HG03565 (cell line): ENCODE measurements at regions not wholly inside any gene's neighbourhood (a gene's known extent, or its start where the extent isn't known, plus 50 kb on each side); places are given as distances from the start of the nearest gene placed in this dataset.

ENCODE experiments used
- ATAC-seq: cut with Tn5 transposase; IDR thresholded peaks from one replicate; pipeline ENCODE4 v1.9.1; 2021; ENCODE audit warnings: mild to moderate bottlenecking, moderate library complexity; ENCODE audit not compliant: unreplicated experiment

DNA sequence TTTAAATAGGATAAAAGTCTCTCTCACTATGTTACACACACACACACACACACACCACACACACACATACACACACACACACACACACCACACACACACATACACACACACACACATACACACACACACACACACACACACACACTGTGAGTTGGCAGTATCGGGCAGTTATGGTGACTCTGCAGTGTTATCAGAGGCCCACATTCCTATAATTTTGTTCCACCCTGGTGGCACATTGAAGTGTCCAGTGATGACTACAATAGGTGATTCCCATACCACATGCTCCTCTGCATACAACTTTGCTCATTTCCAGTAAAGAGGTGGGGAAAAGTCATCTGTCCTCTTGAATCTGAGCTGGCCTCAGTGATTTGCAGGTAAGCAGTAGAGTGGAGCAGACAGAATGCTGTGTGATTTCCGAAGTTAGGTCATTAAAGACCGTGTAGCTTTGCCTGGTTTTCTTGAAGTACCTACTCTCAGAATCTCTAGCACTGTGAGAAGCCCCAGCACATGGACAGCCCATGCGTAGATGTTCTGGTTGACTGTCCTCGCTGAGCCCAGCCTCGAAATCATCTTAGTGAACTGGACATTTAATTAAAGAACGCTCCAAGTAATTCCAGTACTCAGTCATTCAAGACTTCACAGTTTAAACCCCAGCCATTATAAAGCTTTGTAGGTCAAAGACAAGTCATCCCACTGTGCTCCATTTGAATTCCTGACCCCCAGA is 836.6 kb upstream of the SOX9 start:
- ATAC-seq, result no peak

DNA sequence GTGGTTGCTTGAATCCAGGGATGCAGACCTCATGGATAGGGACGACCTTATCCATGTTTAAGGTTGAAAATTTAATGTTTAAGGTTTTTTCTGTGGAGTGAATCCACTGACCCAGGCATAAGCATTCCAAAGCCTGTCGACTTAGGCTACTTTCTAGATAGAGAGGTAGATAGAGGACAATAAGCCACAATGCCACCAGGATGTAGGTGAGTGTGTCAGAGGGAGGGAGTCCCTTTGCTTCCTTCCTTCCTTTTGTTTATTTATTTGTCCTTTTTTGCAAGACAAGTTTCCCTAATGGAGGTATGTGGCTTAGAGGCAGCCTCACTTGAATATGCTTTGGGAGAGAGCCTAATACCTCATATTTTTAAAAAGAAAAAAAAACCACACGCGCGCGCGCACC is 834.2 kb upstream of the SOX9 start:
- ATAC-seq, result no peak

DNA sequence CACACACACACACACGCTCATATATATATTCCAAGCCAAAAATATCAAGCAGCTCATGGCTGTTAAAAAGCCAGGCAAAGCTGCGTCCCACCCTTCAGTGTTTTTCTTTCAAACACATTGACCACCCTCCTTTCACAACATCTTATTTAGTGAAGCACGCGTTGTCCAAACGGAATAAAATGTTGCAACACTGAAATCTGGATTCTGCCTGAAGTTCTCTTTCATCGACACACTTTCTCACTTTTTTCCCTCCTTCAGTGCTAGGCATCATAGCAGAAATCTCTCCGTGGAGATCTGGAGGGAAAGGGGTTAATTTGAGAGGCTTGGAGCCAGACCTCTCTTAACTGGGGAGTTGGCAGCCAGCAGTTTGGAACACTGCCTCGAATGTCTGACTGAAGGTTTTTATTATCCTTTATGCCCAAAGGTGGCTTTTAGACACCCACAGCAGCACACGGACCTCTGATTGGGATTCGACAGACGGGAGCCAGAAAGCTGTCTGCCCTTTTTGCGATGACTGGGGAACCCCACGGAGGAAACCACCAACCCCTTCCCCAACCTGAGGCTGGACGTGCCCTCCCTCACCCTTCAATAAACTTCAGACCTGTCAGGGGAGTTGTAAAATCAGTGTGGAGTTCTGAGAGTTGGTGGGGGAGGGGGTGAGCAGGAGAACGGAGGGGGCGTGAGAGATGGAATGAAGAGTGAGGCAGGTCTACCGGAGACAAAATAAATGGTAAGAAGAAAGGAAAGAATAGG is 833.6 kb upstream of the SOX9 start:
- no peak for ATAC-seq

DNA sequence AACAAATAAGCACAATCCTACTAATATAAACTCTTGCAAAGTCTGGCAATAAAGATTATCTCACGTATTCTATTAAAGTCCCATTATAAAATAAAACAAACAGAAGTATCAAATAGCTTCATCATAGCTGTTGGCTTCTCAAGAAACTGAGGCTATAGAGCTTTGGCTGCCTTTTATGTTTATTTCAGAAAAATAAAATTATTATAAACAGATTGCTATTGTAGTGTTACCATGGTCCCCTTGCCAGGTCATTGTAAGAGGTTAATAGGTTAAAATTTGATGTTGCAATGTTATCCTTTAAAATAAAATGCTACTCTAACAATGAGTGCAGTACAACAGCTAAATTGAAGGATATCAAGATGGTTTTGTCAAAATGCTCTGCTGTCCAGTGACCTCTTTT is 828.8 kb upstream of the SOX9 start:
- ATAC-seq, result no peak

DNA sequence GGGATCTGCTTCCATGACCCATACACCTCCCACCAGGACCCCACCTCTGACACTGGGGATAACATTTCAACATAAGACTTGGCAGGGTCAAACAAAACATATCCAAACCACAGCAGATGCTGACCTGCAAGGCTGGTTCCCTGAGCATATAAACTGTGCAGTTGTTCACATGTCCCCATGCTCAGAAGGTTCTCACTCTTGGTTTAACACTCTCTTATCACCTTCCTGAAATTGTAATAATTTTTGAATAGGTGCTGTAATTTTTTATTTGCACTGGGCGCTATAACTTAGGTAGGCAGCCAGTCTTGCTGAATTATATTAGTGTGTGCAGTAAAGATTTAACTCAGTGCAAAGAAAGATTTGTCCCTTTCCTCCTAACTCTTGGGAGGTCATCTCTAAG is 824.8 kb upstream of the SOX9 start:
- ATAC-seq, result no peak

GRCh38 chr17:71301063-71301462 is 819.8 kb upstream of the SOX9 start:
- no peak for ATAC-seq

DNA sequence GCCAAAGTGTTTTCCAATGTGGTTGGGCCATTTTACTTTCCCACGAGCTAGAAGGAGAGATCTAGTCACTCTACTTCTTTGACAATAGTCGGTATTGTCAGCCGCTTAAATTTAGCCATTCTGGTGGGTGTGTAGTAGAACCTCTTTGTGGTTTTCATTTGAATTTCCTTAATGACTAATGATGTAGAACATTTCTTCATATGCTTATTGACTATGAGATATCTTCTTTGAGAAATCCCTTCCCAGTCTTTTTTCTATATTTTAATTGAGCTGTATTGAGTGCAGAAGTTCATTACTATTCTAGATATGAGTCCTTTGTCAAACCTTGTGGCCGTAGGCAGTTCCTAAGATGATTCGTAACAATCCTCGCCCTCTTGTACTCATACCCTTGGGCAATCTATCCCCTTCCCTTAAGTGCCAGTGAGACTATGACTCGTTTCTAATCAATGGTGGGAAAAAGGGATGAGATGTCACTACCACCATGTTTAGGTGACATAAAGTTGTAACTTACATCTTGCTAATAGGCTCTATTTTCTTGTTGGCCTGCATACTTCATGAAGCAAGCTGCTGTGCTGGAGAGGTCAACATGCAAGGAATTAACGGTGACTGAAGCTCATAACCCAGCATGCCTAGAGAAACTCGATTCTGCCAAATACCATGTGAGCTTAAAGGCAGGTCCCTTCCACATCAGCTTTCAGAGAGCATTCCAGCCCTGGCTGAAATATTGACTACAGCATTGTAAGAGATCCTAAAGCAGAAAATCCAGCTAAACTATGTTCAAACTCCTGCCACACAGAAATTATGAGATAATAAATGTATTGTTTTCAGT is 817.9 kb upstream of the SOX9 start:
- no peak for ATAC-seq

- ATAC-seq, result no peak
Measured at GRCh38 chr17:71304498-71305158, 816.2 kb upstream of the SOX9 start.

DNA sequence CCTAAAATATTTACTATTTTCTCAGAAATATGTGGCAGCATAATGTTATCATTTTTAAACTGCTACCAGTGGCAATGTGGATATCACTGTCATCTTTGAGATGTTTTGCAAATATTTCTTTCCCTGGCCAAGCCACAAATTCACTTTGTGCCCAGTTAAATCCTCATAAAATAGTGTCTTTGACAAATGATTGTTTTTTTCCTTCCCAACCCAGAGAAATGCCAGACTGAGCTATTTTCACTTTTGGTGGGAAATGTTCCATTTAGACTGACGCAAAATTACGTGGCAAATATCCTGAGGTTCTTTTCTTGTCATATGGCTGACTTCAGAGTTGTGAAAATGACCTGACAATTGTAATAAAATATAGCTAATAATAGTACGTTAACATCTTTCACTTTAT is 807.0 kb upstream of the SOX9 start:
- ATAC-seq, result no peak

- ATAC-seq, result no peak
Measured at GRCh38 chr17:71315568-71315967, 805.3 kb upstream of the SOX9 start.

DNA sequence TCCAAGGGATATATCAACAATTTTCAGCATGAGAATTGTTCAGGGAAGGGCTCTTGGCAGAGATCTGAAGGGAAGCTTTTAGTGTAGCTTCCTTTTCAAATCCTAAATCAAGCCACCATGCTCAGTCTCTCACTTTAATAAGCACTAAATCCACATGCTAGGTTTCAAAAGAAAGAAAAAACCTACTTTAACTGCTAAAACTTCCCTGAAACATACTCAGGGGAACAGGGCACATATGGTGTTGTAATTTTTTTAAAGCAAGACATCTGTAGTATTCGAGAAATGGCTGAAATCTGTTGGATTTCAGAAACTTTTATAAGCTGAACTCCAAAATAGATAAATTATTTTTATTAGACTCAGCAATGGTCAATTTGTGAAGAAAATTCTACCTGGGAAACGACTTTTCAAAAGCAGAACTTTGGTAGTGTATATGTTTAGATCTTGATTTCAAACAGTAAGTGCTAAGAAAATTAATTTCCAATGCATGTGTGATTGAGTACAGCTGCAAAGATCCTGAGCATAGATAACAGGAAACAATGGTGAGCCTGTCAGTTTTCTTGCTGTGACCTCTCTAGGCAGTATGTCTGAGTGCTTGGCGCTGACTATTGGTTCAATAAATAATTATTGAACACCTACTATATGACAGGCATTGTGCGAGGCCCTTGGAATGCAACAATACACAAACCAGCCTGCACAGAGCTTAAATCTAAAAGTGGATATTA is 804.5 kb upstream of the SOX9 start:
- no peak for ATAC-seq

DNA sequence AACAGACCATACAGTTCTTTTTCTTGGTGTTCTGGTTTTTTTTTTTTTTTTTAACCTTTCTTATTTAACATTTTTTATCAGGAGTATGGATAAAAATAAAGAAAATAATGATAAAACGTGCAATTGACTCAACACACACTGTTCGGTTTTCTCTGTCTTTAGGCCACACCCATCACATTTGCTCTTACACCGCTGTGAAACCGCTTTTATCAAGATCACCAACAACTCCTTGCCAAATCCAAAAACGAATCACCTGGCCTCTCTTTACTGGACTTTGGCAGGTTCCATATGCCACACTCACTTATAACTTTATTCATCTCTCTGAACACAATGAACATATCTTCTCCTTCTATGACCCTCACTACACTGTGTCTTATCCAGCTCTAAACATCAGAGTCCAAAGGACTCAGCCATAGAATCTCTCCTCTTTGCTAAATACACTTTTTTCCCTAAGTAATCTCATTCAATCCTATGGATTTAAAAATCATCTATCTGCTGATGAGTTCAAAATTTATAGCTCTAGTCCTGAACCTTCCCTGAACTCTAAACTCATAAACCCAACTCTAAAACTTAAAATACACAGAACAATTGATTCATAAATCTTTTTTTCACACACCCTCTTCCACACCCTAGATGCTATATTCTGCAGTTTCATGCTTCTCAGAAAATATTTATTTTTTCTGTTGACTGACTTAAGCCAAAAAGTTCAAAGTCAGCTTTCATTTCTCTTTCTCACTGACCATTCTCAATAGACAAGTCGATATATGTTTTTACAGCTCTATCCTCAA is 800.6 kb upstream of the SOX9 start:
- ATAC-seq, result no peak

- no peak for ATAC-seq
Measured at GRCh38 chr17:71325117-71325516, 795.7 kb upstream of the SOX9 start.

- ATAC-seq, result no peak
Measured at GRCh38 chr17:71325886-71326285, 794.9 kb upstream of the SOX9 start.

DNA sequence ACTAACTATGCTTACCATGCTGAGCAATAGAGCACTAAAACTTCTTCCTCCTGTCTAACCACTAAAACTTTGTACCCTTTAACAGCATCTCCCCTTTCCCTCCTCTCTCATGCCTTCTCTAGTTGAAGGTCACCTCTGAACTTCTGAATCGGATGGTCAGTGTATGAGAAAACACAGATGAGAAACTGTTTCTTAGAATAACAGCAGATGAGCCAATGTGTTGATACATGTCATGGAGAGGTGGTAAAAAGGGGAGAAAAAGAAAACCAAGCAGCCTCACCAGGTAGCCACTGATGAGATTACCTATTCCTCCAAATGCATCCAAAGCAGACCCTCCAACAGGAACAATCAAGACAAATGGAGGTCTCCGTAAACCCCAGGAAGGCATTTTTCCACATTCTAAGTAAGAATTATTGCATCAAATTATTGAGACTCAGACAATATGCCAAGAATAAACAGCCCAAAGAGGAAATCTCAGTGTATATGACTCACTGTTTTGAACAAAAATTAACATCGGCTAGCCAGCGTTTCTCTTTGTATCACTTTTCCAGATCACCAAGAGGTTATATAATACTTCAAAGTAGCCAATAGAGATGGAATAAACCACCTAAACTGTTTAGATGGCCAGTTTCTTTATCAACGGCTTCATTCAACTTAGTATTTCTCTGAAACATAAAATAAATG is 793.3 kb upstream of the SOX9 start:
- ATAC-seq, result no peak

- ATAC-seq, result no peak
Measured at GRCh38 chr17:71329310-71330098, 791.3 kb upstream of the SOX9 start.

DNA sequence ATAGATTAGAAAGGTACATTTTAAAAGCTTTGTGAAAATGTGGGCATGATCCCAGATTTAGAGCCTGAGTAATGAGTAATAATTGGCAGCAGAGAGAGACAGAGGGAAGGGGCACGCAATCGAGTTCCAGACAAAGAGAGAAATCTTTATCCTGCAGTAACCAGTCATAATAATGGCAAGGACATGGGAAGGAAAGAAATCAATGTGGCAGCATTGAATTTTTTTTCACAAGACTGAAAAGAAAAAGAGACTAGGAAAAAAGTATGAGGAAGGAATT is 790.8 kb upstream of the SOX9 start:
- no peak for ATAC-seq

GRCh38 chr17:71331754-71332325 is 789.0 kb upstream of the SOX9 start:
- no peak for ATAC-seq
